ENCODE measurements at regions not wholly inside any gene's neighbourhood (a gene's known extent, or its start where the extent isn't known, plus 50 kb on each side); places are given as distances from the start of the nearest gene placed in this dataset.

DNA sequence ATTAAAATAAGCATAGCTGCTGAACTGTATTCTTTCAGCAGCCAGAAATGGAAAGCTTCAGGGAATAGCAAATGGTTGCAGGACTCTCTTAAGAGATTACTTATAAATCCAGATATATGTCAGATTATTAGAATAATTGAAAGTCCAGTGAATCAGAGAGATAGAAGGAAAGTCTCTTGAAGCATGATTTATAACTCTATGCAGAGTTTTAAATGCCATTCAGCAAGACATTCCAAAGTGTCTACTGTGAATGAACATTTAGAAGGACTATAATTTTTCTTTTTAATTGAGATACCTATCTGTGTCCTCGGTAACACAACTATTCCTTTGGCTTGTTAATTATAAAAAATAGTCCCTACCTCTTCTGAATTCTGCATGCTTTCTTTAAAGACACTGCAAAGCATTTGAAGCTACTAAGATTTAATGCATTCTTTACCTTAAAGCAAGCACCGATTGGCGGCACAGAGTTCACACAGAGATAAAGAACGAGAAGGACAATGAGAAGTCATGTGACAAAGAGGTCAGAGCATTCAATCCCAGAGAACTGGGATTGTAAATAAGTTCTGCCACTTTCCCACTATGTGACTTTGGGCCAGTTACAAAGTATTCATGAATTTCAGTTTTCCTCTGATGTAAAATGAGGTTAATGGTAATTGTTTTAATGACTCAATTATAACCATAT lies 371.0 kb upstream of the ATP2B1 start:
- no peak for DNase-seq (ENCODE audit: low read depth)

DNA sequence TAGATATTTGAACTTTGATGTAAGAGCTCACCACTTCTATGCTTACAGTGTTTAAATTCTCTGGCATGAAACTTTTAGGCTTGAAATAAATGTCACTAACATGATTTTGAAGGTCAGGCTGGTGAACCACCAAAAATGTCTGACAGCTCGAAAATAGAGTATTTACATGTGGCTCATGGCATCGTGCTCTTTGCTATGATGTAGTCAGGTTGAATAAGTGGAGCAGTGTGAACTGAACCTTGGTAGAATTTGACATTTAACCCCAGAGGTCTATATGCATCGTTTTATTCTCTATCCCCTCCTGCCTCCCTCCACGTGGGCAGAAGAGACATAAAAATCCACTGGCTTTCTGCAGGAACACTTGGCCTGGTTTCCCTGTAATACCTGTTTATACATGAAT lies 369.7 kb upstream of the ATP2B1 start:
- DNase-seq (ENCODE audit: low read depth), result no peak

DNA sequence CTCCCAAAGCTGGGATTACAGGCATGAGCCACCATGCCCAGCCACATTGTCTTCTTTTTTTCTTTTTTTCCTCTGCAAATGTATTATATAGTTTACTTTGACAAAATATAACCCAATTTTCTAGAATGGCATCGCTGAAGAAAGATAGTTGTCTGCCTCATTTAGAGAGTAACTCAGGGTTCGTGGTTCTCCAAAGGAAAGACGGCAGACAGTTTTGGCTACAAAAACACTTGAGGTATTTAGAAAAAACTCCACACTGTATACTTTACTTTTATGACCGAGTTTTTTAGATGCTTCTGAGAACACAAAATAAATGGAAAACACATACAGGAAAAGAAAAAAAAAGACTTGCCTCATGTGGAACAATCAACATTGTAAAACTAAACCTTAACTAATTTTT lies 369.1 kb upstream of the ATP2B1 start:
- DNase-seq (ENCODE audit: low read depth), result no peak

DNA sequence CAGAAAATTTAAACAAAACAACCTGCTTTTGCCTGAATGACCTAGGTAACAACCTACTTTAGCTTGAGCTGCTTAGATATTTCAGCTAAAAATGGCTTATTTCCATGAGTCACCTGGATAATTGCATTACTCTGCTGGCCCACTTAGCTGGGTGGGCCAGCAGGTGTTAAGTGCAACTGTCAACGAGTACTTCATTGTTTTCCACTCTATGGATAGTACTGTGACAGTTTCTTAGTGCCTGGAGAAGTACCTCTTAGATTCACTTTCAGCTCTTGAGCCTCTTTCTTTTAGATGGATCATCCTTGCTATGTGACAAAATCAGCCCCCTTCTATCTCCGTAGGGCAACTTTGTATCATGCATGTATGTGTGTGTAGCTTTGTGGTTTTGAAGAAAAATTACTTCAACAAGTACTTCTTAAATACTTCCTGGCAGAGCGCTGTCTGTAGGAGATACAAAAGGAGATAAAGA lies 368.2 kb upstream of the ATP2B1 start:
- no peak for DNase-seq (ENCODE audit: low read depth)

DNA sequence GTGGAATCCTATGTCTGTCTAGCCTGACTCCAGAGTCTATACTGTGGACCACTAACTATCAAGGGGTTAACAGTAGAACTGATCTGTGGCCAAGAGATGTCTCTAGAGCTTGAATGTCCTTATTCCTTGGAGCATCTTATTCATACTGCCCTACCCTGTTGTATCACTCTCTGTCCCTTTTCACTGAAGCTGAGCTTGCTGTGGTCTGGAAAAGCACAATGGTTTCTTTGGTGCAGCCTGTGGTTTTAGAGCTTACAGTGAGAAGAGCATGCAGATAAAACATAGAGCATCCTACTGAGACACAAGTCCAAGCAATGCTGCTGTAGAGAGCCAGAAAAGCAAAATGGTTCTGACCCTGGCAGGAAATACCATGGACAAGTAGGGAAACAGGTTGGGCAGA lies 367.0 kb upstream of the ATP2B1 start:
- DNase-seq (ENCODE audit: low read depth), result no peak

DNA sequence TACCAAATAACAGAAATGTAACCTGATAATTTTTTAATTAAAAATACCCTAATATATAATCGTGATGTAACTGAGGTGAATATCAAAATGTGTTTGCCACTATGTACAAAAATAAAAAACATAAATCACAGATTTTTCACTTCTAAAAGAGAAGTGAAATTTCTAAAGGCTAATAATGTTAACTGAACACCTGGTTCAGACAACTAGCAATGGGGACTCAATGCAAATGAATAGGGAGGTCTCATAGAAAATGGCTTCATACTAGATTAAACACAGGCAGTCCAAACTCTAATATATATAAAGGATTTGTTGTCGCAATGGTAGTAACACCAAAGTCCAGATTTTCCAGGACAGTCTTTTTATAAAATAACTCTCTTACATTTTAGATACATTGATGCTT lies 365.4 kb upstream of the ATP2B1 start:
- DNase-seq (ENCODE audit: low read depth), result no peak

DNA sequence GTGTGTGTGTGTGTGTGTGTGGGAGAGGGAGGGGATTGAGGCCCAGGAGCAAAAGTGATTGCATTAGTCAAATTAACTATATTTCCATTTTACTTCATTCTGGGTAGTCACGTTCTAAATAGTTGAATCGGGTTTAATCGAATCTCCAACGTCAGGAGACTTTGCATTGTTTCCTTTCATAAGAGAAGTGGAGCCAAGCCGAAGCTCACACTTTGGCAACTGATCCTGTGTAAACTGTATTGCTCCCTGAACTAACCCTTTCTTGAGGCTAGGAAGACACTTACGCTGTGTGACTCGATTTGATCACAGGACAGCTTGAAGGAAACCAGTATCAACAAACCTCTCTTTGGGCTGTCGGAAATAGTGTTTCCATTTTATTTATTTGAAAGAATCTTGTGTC lies 363.4 kb upstream of the ATP2B1 start:
- no peak for DNase-seq (ENCODE audit: low read depth)

DNA sequence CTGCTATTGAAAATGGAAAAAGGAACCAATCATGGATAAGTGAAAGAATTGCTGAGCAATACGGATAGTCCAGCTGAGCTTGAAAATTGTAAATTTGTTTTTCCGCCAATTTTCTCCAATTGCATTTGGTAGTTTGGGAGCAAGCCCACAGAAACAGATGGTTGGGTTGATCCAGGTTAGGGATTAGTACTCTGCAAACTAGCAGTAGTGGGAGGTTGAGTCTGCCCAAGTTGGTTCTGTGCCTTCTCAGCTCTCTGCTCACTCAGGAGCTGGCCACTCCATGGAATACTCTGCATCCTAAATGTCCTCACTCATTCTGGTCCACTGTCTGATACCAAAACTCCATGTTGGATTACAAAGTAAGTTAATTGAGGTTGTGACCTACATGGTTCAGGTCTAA lies 361.1 kb upstream of the ATP2B1 start:
- DNase-seq (ENCODE audit: low read depth), result no peak

DNA sequence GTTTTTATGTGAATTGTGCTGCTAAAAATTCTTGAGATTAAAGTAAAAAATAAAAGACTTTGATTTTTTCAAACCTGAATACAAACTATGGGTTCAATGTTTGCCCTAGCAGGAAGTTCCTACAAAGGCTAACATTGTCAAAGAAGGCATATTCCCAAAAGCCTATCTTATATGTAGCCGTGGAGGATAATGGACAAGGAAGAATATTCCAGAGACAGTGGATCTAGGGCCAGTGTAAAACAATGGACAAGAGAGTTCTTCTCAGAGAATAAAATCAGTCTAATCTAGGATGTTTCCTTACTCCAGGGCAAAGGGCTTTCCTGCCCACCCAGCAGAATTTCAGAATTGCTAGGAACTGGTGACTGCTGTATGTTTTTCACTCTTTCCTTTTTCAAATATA lies 359.2 kb upstream of the ATP2B1 start:
- DNase-seq (ENCODE audit: low read depth), result no peak

DNA sequence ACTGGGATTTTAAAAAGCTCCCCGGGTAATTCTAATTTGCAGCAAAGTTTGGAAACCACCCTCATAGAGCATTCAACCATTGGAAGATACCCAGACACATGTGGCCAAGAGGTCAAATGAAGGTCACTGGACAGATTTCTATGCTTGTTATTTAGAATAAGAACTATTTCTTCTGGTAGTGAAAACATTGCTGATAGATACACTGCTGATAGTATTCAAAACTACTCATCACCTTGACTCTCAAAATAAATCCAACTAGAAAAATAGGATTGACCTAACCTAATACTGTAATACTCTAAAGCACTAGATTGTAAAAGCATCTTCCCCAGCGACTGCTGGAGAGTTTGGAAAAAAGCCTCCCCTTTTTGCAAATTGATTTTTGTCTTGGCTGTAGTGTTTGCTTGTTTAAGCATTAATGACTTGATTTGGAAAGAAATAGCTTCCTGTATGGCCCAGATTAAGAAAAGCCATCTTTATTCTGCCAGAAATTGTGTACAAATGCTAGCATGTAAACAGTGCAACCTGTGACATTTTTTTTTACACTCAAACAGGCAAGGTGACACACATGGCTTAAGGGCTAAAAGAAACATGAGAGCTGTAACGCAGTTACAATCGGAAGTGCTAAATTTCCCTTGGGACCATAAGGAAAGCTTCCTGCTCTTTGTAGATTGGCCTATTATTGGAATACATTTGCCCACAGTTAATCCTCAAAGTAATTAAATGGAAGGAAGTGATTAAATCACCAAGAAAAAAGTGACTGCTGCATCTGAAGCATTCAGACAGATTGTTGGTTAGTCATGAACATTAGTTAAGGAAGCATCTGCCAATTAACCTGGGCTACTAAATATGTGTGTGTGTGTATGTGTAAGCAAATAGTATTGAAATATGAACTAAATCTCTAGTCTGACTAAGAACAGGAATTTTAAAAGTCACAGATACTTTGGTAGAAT lies 356.5 kb upstream of the ATP2B1 start:
- DNase-seq (ENCODE audit: low read depth), result no peak

DNA sequence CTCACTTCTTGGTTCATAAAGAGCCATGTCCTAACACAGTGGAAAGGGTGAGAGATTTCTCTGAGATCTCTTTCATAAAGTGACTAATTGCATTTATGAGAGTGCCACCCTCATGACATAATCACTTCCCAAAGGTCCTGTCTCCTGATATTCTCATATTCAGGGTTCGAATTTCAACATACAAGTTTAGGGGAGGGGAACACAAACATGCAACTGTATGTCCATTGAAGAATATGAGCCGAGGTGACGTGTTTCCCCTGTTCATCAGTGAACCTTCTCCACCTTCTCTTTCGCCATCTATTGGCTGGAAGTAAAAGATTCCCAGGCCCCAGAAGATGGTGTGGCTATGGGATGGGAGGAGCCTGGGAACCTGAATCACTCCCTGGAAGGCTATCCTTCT lies 354.2 kb upstream of the ATP2B1 start:
- no peak for DNase-seq (ENCODE audit: low read depth)

DNA sequence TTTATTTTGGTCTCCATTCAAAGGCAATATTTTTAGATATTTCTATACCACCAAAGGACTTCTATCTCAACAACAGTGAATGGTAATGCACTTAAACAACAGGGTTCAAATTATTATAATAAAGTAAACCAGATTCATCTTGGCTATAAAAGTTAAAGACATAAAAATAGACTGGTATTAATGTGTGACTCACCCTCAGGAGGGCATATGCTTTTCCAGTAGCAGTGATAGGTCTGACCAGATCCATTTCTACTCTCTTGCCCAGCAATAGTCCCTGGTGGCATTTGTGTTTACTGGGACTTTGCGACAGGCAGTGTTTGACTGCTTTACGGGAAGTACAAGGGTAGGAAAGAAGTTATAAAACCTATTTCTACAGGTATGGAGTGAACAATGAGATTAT lies 353.2 kb upstream of the ATP2B1 start:
- no peak for DNase-seq (ENCODE audit: low read depth)

DNA sequence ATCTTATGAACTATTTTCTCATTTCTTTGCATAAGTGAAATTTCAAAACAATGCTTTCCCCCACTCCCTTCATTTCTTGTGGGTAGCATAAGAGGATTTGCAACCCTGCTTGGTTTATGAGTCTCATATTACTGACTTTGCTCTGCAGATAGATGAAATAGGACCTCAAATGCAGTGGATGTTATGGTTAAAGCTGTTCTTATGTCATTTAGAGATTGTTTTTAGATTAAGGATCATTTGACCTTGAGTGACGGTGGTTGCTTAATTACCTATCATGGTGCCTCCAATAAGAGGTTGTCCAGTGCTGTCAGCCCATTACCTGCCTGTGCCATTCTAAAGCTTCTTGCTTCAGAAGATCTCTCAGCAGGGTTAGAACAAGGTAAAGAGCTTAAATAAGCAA lies 351.4 kb upstream of the ATP2B1 start:
- no peak for DNase-seq (ENCODE audit: low read depth)

DNA sequence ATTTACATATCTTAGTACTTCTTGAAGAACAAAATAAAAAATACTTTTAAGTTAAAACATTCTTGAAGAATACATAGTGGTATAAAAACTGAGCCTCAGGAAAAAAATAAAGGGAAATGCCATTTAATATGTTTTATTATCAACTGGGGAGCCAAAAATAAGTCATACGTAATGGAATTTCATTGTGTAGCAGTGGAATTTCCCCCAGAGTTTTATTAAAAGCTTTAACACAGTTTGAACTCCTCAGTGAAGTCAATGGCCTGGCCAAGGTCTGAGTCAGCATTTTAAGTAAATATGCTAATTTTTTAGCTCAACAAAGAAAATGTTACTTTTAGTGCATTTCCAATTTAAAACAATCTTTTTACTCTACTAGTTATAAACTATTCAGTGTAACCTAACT lies 350.1 kb upstream of the ATP2B1 start:
- DNase-seq (ENCODE audit: low read depth), result no peak

DNA sequence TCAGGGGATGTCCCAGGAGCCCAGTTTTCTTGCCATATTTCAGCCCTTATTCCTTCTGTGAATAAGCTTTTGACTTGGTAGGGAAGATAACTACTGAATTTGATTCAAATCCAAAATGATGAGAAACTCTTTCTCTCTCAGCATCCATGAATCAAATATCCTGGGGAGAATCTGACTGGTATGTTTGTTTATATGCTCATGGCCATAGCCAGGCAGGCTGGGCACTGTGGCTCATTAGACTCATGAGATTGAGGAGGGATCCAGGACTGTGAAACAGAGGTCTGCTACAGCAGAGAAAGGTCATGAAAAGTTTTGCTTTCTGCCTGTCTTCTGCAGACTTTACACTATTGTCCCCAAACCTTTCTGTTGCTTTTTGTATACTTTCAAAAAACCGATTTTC lies 346.4 kb upstream of the ATP2B1 start:
- no peak for DNase-seq (ENCODE audit: low read depth)

DNA sequence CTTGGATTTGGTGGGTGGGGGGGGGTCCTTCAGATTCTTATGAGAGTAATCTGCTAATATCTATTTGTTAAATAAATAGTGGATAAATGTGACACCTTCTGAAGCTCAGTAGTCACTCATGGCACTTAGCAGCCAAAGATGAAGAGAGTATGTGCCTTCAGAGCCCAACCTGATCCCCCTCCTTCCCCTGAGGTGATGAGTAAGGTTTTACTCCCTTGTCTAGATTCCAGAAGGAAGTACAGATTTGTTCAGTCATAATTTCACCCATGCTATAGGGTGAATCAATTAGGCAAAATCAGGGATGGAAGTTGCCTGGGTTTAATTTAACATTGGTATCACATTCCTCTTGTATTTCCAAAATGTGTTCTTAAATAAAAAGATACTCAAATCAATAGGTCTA lies 340.3 kb upstream of the ATP2B1 start:
- no peak for DNase-seq (ENCODE audit: low read depth)

DNA sequence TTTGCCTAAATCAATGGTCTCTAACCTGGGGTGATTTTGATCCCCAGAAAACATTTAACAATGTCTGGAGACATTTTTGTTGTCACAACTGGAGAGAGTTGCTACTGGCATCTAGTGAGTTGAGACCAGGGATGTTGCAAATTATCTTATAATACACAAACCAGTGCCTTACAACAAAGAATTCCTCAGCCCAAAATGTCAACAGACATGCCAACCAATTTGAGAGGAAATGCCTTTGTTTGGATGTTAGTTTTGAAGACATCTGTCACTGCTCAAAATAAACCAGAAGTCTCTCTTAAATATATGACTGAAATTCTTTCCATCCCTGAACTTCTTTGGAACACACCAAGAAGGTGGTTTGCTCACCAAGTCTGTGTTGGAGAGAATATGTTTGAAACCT lies 336.9 kb upstream of the ATP2B1 start:
- DNase-seq (ENCODE audit: low read depth), result no peak

DNA sequence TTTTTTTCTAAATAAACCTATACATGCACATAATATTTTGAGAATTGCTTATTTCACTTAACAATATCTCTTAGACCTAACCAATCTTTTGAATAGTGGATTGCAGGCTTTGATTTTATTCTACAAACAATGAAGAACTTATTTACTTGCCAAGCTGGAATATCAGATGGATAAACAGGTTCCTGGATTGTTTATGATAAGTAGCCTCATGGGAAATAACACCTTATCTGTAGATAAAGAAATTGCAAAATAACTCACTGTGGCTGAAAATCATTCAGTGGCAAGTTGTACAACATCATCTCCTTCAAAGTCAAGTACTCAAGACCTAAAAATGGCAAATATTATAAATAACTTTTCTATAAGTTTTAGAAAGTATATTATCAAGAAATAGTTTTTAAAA lies 335.4 kb upstream of the ATP2B1 start:
- no peak for DNase-seq (ENCODE audit: low read depth)

DNA sequence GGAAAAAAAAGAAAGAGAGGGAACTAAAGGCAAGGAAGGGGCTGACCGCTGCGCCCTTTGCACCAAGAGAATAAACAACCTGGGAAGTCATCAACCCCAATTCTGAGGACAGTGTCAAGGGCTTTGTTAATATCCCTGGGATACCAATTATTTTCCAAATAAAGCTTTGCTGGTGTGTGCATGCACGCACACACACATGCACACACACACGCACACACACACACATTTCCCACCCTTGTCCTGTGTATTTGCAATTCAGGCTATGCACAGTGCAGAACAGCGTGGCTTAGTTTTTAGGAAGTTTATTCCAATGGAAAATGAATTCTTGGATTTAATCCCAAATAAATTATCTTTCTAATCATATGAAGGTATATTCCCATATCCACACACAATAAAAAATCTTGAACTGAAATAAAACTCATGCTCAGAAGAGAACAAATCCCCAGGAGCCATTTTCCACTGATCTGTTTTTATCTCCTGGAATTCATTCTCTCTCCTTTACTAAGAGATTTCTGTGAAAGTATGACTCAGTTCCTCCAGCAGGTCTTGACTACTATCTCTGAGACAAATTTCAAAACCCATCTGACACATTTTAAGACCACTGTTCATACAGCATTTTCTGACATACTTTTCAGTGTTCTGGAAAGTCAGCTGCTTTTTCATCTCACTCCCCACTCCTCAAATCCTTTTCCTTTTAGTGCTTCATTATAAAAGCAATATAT lies 334.4 kb upstream of the ATP2B1 start:
- DNase-seq (ENCODE audit: low read depth), result no peak

DNA sequence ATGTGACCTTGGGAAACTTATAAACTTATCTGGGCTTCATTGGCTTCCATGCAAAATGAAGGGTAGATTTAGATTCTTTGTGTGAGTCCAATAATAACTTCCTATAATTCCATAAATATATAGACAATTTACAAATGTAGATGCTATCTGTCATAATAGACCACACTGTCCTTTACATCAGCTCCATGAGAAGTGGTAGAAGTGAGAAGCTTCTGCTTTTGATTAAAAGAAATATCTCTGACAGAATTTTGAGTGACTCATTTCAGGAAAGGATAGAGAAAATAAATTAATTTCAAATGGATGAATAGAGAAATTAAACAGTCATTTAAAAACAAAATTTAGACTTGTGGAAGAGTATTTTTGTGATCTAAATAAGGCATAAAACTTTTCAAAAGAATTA lies 329.7 kb upstream of the ATP2B1 start:
- no peak for DNase-seq (ENCODE audit: low read depth)

DNA sequence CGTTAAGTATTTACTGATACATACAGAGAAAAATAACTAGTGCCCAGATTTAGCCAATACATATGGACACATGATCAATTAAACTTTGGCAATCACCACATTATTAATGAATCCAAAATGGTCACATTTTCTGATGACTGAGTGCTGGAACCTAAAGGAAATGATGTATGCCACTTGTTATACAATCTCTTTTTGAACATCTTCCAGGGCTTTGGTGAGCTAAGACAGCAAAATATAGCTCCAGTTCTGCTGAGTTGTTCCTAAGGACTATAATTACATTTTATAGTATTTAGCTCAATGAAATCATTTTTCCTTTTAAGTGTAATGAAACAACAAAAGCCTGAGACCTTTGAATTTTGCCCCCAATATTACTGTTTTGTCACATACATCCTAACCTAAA lies 329.1 kb upstream of the ATP2B1 start:
- DNase-seq (ENCODE audit: low read depth), result no peak

DNA sequence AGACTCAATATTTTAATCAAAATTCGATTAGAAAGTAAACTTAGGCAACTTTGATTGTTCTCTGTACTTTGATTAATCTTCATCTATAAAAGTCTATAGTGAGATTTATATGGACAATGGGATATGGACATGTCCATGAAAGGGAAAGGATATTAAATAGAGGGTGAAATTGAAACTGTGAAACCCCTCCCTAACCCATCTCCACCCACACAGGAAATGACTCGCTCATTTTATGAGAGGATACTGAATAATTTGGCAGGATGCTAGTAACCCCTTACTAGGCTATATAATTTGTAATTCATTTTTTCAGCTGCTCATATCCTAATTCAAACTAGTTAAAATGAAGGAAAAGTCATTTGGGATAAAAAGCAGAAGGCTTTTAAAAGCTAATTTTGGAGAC lies 328.0 kb upstream of the ATP2B1 start:
- no peak for DNase-seq (ENCODE audit: low read depth)

DNA sequence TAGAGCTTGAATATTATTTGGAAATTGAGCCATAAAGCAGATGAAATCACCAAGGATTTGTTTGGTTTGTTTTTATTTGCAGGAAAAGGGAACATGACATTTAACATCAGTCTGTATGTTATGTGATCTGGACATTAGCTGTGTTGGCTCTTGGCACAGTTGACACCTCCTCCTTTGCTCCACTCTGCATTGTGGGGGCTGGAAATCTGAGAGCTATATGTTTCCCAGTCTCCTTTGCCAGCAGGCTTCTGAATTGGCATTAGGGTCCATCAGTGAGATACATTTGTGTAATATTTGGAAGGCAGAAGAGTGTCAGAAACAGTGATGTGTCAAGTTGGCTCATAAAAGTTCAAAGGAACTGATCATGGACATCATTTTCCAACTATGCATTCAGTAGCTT lies 322.1 kb upstream of the ATP2B1 start:
- DNase-seq (ENCODE audit: low read depth), result no peak
